ENCODE measurements at regions not wholly inside any gene's neighbourhood (a gene's known extent, or its start where the extent isn't known, plus 50 kb on each side); places are given as distances from the start of the nearest gene placed in this dataset.

DNA sequence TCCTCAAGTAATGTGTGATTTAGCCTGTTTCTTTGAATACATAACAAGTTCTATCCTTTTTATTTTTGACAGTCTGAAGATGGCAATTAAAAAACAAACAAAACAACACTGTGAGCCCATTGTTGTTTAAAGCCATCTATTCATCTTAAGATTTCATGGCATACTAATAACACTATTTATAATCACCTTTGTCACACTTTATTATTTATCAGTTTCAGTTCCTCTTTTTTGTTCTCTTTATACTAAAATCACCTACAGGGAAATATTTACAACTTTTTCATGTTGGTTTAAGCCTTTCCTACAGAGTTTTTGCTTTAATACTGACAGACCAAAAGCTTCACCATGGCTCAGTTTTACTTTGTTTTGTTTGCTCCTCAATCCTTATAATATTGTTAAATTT, 247.4 kb upstream of the CTSO start:
- no peak overlapping the region for H3K9ac ChIP-seq (ENCODE audit: low read depth in 1 of 2, low read length in 2 of 2)

DNA sequence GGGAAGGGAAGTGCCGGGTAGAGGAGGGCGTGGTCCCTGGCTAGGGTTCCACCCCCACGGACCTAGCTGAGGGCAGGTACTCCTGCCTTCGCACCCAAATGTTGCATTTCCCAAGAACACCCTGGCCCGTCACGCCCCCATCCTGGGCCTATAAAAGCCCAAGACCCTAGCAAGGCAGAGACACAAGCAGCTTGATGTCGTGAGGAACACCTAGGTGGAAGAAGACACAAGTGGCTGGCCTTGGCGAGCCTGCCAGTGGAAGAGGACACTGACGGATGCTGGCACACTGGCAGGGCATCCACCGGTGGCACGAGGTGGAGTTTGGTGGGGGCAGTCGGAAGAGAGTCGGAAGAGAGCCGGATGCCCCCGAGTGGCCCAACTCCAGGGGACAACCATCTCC, 244.8 kb upstream of the CTSO start:
- Histone ChIP-seq H3K27me3 (ENCODE audit: control insufficient read depth in 2 of 2, insufficient read depth in 2 of 2, low read length in 2 of 2) (no peaks in the 10 kb centered on the region), H3K9me3 (ENCODE audit: control insufficient read depth in 2 of 2, low read length in 2 of 2) (no peaks in the 10 kb centered on the region), H3K4me3 (ENCODE audit: low read length in 2 of 2) (no peak overlapping the region), H3K9ac (ENCODE audit: low read depth in 1 of 2, low read length in 2 of 2) (no peak overlapping the region), H3K36me3 (ENCODE audit: control insufficient read depth in 2 of 2, insufficient read depth in 2 of 2, low read length in 2 of 2) (no peaks in the 10 kb centered on the region), H3K27ac (ENCODE audit: low read depth in 2 of 2, low read length in 2 of 2) (no peak overlapping the region), H3K4me1 (ENCODE audit: control insufficient read depth in 2 of 2, insufficient read depth in 2 of 2, low read length in 2 of 2) (no peaks in the 10 kb centered on the region)

More for the DNA sequence above, 247.4 kb upstream of the CTSO start:
- Histone ChIP-seq H3K4me3 (ENCODE audit: low read length in 2 of 2) (no peak overlapping the region), H3K9me3 (ENCODE audit: control insufficient read depth in 2 of 2, low read length in 2 of 2) (no peaks in the 10 kb centered on the region), H3K36me3 (ENCODE audit: control insufficient read depth in 2 of 2, insufficient read depth in 2 of 2, low read length in 2 of 2) (no peaks in the 10 kb centered on the region), H3K4me1 (ENCODE audit: control insufficient read depth in 2 of 2, insufficient read depth in 2 of 2, low read length in 2 of 2) (no peaks in the 10 kb centered on the region), H3K27me3 (ENCODE audit: control insufficient read depth in 2 of 2, insufficient read depth in 2 of 2, low read length in 2 of 2) (no peaks in the 10 kb centered on the region), H3K27ac (ENCODE audit: low read depth in 2 of 2, low read length in 2 of 2) (no peak overlapping the region)

DNA sequence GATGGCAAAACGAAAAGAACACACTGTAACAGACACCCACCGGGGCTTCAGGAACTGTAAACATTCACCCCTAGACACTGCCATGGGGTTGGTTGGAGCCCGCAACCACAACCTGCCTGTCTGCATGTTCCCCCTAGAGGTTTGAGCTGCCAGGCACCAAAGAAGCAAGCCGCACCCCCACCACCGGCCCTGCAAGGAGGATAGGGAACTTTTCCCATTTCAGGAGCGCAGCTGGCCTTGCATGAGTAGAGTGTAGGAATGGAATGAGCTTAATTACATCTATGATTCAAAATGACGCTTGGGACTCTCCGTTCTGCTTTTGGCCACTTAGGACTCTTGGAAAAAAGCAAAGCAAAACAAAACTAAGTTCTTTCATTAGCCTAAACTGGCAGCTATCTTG, 243.6 kb upstream of the CTSO start:
- H3K27ac ChIP-seq (ENCODE audit: low read depth in 2 of 2, low read length in 2 of 2): no peak overlapping the region

DNA sequence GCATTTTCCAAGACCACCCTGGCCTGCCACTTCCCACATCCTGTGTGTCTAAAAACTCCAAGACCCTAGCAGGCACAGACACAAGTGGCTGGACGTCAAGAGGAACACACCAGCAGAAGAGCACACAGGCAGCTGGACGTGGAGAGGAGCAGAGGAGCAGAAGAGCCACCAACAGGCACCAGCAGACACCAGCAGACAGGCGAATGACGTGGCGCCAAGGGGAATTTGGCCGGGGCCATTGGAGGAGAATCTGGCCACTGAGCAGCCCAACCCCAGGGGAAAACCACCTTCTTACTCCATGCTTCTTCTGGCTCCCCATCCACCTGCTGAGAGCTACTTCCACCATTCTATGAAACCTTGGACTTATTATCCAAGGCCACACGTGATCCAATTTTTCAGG, 243.1 kb upstream of the CTSO start:
- H3K4me3 ChIP-seq (ENCODE audit: low read length in 2 of 2): no peak overlapping the region
- H3K27me3 ChIP-seq (ENCODE audit: control insufficient read depth in 2 of 2, insufficient read depth in 2 of 2, low read length in 2 of 2): no peaks in the 10 kb centered on the region
- no peaks in the 10 kb centered on the region for H3K4me1 ChIP-seq (ENCODE audit: control insufficient read depth in 2 of 2, insufficient read depth in 2 of 2, low read length in 2 of 2)
- H3K9me3 ChIP-seq (ENCODE audit: control insufficient read depth in 2 of 2, low read length in 2 of 2): no peaks in the 10 kb centered on the region
- H3K27ac ChIP-seq (ENCODE audit: low read depth in 2 of 2, low read length in 2 of 2): no peak overlapping the region
- no peaks in the 10 kb centered on the region for H3K36me3 ChIP-seq (ENCODE audit: control insufficient read depth in 2 of 2, insufficient read depth in 2 of 2, low read length in 2 of 2)
- no peak overlapping the region for H3K9ac ChIP-seq (ENCODE audit: low read depth in 1 of 2, low read length in 2 of 2)

More for the DNA sequence above, 243.6 kb upstream of the CTSO start:
- no peaks in the 10 kb centered on the region for H3K4me1 ChIP-seq (ENCODE audit: control insufficient read depth in 2 of 2, insufficient read depth in 2 of 2, low read length in 2 of 2)
- no peaks in the 10 kb centered on the region for H3K27me3 ChIP-seq (ENCODE audit: control insufficient read depth in 2 of 2, insufficient read depth in 2 of 2, low read length in 2 of 2)
- no peaks in the 10 kb centered on the region for H3K9me3 ChIP-seq (ENCODE audit: control insufficient read depth in 2 of 2, low read length in 2 of 2)
- no peaks in the 10 kb centered on the region for H3K36me3 ChIP-seq (ENCODE audit: control insufficient read depth in 2 of 2, insufficient read depth in 2 of 2, low read length in 2 of 2)
- no peak overlapping the region for H3K9ac ChIP-seq (ENCODE audit: low read depth in 1 of 2, low read length in 2 of 2)
- no peak overlapping the region for H3K4me3 ChIP-seq (ENCODE audit: low read length in 2 of 2)

DNA sequence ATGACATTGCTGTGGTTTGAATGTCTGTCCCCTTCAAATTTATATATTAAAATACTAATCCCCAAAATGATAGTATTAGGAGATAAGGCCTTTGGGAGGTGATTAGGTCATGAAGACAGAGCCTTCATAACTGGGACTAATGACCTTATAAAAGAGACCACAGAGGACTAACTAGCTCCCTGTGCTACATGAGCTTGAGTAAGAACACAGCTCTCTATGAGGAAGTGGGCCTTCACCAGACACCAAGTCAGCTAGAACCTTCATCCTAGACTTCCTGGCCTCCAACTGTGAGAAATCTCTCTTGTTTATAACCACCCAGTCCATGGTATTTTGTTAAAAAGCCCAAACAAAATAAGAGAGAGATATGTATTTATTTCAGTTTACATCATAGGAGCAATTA, 242.2 kb upstream of the CTSO start:
- Histone ChIP-seq H3K4me1 (ENCODE audit: control insufficient read depth in 2 of 2, insufficient read depth in 2 of 2, low read length in 2 of 2) (no peaks in the 10 kb centered on the region), H3K27ac (ENCODE audit: low read depth in 2 of 2, low read length in 2 of 2) (no peak overlapping the region), H3K9me3 (ENCODE audit: control insufficient read depth in 2 of 2, low read length in 2 of 2) (no peaks in the 10 kb centered on the region), H3K4me3 (ENCODE audit: low read length in 2 of 2) (no peak overlapping the region), H3K36me3 (ENCODE audit: control insufficient read depth in 2 of 2, insufficient read depth in 2 of 2, low read length in 2 of 2) (no peaks in the 10 kb centered on the region), H3K27me3 (ENCODE audit: control insufficient read depth in 2 of 2, insufficient read depth in 2 of 2, low read length in 2 of 2) (no peaks in the 10 kb centered on the region), H3K9ac (ENCODE audit: low read depth in 1 of 2, low read length in 2 of 2) (no peak overlapping the region)

DNA sequence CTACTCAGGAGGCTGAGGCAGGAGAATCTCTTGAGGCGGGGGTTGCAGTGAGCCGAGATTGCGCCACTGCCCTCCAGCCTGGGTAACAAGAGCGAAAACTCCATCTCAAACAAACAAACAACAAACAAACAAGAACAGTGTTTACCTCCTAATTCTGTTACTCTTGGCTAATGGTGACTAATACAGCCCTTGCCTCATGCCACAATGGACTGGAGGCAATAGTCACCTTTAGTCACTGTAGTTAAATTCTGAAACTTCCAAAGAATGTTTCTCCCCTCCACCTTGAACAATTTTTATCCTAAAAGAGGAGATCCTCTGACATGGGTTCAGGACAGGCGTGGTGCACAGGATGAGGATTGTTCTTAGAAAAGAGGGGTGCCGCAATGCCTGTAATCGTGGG, 241.2 kb upstream of the CTSO start:
- Histone ChIP-seq H3K4me3 (ENCODE audit: low read length in 2 of 2) (no peak overlapping the region), H3K27me3 (ENCODE audit: control insufficient read depth in 2 of 2, insufficient read depth in 2 of 2, low read length in 2 of 2) (no peaks in the 10 kb centered on the region), H3K4me1 (ENCODE audit: control insufficient read depth in 2 of 2, insufficient read depth in 2 of 2, low read length in 2 of 2) (no peaks in the 10 kb centered on the region), H3K9ac (ENCODE audit: low read depth in 1 of 2, low read length in 2 of 2) (no peak overlapping the region), H3K9me3 (ENCODE audit: control insufficient read depth in 2 of 2, low read length in 2 of 2) (no peaks in the 10 kb centered on the region), H3K27ac (ENCODE audit: low read depth in 2 of 2, low read length in 2 of 2) (no peak overlapping the region), H3K36me3 (ENCODE audit: control insufficient read depth in 2 of 2, insufficient read depth in 2 of 2, low read length in 2 of 2) (no peaks in the 10 kb centered on the region)

DNA sequence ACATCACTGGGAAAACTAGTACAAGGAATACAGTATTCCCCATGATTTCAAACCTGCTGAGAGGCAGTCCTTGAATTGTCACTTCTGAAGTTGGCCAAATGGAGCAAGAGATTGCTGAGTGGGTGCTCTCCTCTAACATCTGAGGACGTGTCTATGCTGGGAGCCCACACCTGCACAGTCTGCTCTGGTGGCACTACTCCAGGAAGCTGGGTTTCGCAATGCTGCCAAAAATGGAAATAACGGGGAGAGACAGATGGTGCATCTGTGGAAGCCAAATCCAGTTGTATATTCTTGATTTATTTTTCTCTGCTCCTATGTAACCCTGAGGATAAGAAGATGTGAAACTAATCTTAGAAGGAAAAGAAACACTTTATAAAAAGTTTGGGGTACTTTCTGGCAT, 240.1 kb upstream of the CTSO start:
- no peaks in the 10 kb centered on the region for H3K36me3 ChIP-seq (ENCODE audit: control insufficient read depth in 2 of 2, insufficient read depth in 2 of 2, low read length in 2 of 2)
- no peak overlapping the region for H3K4me3 ChIP-seq (ENCODE audit: low read length in 2 of 2)
- H3K27me3 ChIP-seq (ENCODE audit: control insufficient read depth in 2 of 2, insufficient read depth in 2 of 2, low read length in 2 of 2): no peaks in the 10 kb centered on the region

DNA sequence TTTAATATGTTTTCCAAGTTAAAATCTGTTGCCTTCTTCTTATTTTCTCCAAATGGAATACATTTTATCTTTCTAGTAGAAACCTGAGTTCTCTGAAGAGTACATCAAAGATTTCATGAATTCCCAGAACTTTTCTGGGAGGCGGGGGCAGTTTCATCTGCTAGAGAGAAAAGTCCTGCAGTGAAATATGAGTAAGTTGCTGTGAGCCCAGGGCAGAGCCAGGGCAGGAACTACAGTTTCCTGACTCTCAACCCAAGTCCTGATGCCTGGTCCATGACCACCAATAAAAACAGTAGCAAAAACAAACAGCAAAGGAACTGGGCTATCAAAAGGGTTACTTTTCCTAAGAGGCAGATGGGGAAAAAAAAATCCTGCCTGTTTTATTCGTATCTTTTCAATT, 239.4 kb upstream of the CTSO start:
- Histone ChIP-seq H3K4me3 (ENCODE audit: low read length in 2 of 2) (no peak overlapping the region), H3K9me3 (ENCODE audit: control insufficient read depth in 2 of 2, low read length in 2 of 2) (no peaks in the 10 kb centered on the region), H3K27ac (ENCODE audit: low read depth in 2 of 2, low read length in 2 of 2) (no peak overlapping the region), H3K4me1 (ENCODE audit: control insufficient read depth in 2 of 2, insufficient read depth in 2 of 2, low read length in 2 of 2) (no peaks in the 10 kb centered on the region), H3K27me3 (ENCODE audit: control insufficient read depth in 2 of 2, insufficient read depth in 2 of 2, low read length in 2 of 2) (no peaks in the 10 kb centered on the region), H3K36me3 (ENCODE audit: control insufficient read depth in 2 of 2, insufficient read depth in 2 of 2, low read length in 2 of 2) (no peaks in the 10 kb centered on the region), H3K9ac (ENCODE audit: low read depth in 1 of 2, low read length in 2 of 2) (no peak overlapping the region)

More for the DNA sequence above, 240.1 kb upstream of the CTSO start:
- Histone ChIP-seq H3K27ac (ENCODE audit: low read depth in 2 of 2, low read length in 2 of 2) (no peak overlapping the region), H3K9ac (ENCODE audit: low read depth in 1 of 2, low read length in 2 of 2) (no peak overlapping the region), H3K9me3 (ENCODE audit: control insufficient read depth in 2 of 2, low read length in 2 of 2) (no peaks in the 10 kb centered on the region), H3K4me1 (ENCODE audit: control insufficient read depth in 2 of 2, insufficient read depth in 2 of 2, low read length in 2 of 2) (no peaks in the 10 kb centered on the region)

DNA sequence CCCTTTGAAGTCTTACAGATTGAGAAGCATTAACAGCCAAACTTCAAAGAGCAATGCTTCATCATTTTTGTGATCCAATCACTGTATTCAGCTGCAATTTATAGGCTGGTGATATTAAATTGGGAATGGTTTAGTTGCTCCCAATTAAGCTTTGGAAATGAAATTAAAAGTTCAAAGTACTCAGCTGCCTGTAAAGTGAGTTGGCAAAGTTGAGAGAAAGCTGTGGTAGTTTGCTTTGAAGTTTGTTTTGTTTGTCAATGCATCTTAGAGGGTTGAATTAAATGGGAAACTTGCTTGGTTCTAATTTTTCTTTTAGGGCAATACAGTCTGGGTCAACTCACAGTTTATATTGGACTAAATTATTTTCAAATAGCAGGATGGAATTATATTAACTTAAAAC, 238.4 kb upstream of the CTSO start:
- no peaks in the 10 kb centered on the region for H3K36me3 ChIP-seq (ENCODE audit: control insufficient read depth in 2 of 2, insufficient read depth in 2 of 2, low read length in 2 of 2)
- no peak overlapping the region for H3K4me3 ChIP-seq (ENCODE audit: low read length in 2 of 2)
- no peaks in the 10 kb centered on the region for H3K9me3 ChIP-seq (ENCODE audit: control insufficient read depth in 2 of 2, low read length in 2 of 2)
- H3K4me1 ChIP-seq (ENCODE audit: control insufficient read depth in 2 of 2, insufficient read depth in 2 of 2, low read length in 2 of 2): no peaks in the 10 kb centered on the region
- no peaks in the 10 kb centered on the region for H3K27me3 ChIP-seq (ENCODE audit: control insufficient read depth in 2 of 2, insufficient read depth in 2 of 2, low read length in 2 of 2)
- no peak overlapping the region for H3K9ac ChIP-seq (ENCODE audit: low read depth in 1 of 2, low read length in 2 of 2)
- H3K27ac ChIP-seq (ENCODE audit: low read depth in 2 of 2, low read length in 2 of 2): no peak overlapping the region

DNA sequence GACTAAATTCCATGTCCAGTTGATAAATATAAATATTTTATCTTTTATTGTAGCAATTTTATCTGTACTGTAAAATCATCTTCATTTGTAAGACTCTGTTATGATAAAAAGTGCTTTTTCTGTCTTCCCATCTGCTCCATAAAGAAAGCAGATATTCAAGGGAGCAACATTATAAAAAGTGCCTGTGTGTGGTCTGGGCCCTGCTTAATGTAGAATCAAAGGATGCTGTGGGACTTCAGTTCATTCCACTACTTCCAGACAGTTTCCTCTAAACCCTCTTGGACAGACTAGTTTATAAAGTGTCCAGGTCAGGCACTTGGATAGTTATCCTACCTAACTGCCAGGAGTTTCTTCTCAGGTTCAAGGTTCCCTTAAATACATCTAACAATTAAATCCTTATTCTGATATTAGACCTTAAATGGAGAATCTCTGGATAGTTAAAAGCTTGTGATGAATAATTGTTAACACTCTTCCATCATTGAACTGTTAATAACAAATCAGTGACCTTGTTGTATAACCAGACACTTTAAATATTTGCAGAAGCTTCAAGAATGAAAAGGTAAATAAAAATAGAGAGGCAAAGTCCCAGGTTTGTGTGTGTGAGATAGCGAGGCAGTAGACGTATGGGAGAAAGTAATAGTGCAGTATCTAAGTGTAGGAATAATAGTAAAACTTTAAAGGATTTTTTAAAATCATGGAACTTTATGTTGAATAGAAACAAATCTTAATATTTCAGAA, 237.5 kb upstream of the CTSO start:
- H3K27me3 ChIP-seq (ENCODE audit: control insufficient read depth in 2 of 2, insufficient read depth in 2 of 2, low read length in 2 of 2): no peaks in the 10 kb centered on the region
- no peaks in the 10 kb centered on the region for H3K36me3 ChIP-seq (ENCODE audit: control insufficient read depth in 2 of 2, insufficient read depth in 2 of 2, low read length in 2 of 2)
- no peak overlapping the region for H3K4me3 ChIP-seq (ENCODE audit: low read length in 2 of 2)
- no peaks in the 10 kb centered on the region for H3K9me3 ChIP-seq (ENCODE audit: control insufficient read depth in 2 of 2, low read length in 2 of 2)
- H3K27ac ChIP-seq (ENCODE audit: low read depth in 2 of 2, low read length in 2 of 2): no peak overlapping the region
- H3K4me1 ChIP-seq (ENCODE audit: control insufficient read depth in 2 of 2, insufficient read depth in 2 of 2, low read length in 2 of 2): no peaks in the 10 kb centered on the region
- no peak overlapping the region for H3K9ac ChIP-seq (ENCODE audit: low read depth in 1 of 2, low read length in 2 of 2)

DNA sequence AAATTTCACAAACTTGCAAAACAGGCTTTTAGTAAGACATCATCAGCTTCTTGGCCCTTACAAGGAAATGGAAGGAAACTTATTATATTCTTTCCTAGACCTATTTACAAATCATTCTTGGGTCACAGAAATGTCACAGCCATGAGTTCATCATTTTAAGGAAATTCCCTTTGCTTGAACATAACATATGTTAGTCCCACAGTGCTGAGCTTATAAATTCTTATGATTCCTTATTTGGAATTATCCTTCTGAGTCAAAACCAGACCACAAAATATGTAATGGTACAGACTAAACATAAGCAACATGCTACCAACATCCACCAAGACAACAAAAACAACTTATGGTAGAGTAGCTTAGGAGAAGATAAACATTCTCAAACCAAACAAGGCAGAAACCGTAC, 236.9 kb upstream of the CTSO start:
- no peaks in the 10 kb centered on the region for H3K27me3 ChIP-seq (ENCODE audit: control insufficient read depth in 2 of 2, insufficient read depth in 2 of 2, low read length in 2 of 2)
- no peak overlapping the region for H3K9ac ChIP-seq (ENCODE audit: low read depth in 1 of 2, low read length in 2 of 2)
- no peaks in the 10 kb centered on the region for H3K36me3 ChIP-seq (ENCODE audit: control insufficient read depth in 2 of 2, insufficient read depth in 2 of 2, low read length in 2 of 2)
- no peaks in the 10 kb centered on the region for H3K9me3 ChIP-seq (ENCODE audit: control insufficient read depth in 2 of 2, low read length in 2 of 2)
- no peaks in the 10 kb centered on the region for H3K4me1 ChIP-seq (ENCODE audit: control insufficient read depth in 2 of 2, insufficient read depth in 2 of 2, low read length in 2 of 2)
- H3K27ac ChIP-seq (ENCODE audit: low read depth in 2 of 2, low read length in 2 of 2): no peak overlapping the region
- no peak overlapping the region for H3K4me3 ChIP-seq (ENCODE audit: low read length in 2 of 2)

Measured in mucosa of rectum (tissue), 2 donors.